ENCODE measurements at regions not wholly inside any gene's neighbourhood (a gene's known extent, or its start where the extent isn't known, plus 50 kb on each side); places are given as distances from the start of the nearest gene placed in this dataset.

DNA sequence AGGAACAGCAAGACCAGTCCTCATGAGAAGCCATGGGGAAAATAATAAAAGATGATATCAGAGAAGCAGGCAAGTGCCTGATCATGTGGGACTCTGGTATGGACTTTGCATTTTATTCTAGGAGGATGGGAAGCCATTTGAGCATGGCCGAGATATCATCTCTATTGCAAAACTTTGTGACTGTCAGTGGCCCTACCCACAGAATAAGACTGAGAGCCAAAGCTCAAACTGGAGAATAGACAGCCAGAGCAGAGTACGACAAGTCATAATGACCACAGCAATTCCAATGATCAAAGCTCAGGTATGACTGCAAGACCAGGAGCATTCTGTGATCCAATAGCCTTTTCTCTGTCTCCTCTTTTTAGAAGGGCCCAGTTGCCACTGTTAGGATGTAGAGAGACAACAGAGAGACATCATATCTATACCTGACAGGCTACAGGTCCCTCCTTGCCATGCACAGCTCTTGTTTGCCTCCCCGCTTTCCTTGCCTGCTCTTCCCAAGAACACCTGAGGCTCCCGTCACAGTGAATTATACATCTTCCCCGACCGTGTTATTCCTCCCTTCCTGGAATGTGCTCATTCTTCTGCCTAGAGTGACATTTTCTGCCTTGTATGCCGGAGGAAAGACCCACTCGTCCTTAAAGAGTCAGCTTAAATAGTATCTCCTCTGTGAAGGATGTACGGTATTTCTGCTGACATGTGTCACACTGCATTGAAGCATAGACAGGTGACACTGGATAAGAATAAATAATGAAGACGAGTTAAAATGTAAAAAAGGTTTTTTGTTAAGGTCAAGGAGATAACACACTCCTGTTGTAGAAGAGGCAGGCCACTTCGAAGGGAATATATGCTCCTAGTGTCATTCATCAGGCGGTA, 248.7 kb upstream of the MAP3K1 start:
- no peak for TF ChIP-seq CTCF (IDR thresholded peaks at IDR 0.05; ENCODE audit: extremely low read depth, insufficient read depth, missing control alignments)
- in situ Hi-C loops (cut with MboI; ENCODE audit: low pct_unique_long_range_greater_than_20kb, low sequenced_read_pairs, unreplicated experiment) = no loop called here
- DNase-seq (ENCODE audit: low spot score) = no peak

DNA sequence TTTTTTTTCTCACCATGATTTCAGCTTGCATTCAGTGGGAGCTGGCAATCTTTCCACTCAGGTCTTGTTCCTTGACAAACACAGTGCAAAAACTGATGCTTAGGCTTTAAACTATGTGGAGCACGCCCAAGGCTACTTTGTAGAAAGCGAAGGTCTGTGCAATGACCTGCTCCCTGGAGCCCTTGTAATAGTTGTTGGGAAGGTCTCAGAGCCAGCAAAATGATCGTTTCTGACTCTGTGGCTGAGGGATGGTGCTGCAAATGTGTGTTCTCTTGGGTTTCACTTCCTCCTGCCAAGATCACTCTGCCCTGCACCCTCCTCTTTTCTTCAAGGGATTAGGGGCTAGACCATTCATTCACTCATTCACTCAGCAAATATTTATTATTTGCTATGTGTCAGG, 249.7 kb upstream of the MAP3K1 start:
- DNase-seq (ENCODE audit: low spot score) = no peak
- TF ChIP-seq CTCF (IDR thresholded peaks at IDR 0.05; ENCODE audit: extremely low read depth, insufficient read depth, missing control alignments) = no peak
- in situ Hi-C loops (cut with MboI; ENCODE audit: low pct_unique_long_range_greater_than_20kb, low sequenced_read_pairs, unreplicated experiment) = no loop called here

- DNase-seq (ENCODE audit: low spot score) = no peak
- no peak for TF ChIP-seq CTCF (IDR thresholded peaks at IDR 0.05; ENCODE audit: extremely low read depth, insufficient read depth, missing control alignments)
- in situ Hi-C loops (cut with MboI; ENCODE audit: low pct_unique_long_range_greater_than_20kb, low sequenced_read_pairs, unreplicated experiment) = no loop called here
These were observed 250.1 kb upstream of the MAP3K1 start for GRCh38 chr5:56565283-56565615.

DNA sequence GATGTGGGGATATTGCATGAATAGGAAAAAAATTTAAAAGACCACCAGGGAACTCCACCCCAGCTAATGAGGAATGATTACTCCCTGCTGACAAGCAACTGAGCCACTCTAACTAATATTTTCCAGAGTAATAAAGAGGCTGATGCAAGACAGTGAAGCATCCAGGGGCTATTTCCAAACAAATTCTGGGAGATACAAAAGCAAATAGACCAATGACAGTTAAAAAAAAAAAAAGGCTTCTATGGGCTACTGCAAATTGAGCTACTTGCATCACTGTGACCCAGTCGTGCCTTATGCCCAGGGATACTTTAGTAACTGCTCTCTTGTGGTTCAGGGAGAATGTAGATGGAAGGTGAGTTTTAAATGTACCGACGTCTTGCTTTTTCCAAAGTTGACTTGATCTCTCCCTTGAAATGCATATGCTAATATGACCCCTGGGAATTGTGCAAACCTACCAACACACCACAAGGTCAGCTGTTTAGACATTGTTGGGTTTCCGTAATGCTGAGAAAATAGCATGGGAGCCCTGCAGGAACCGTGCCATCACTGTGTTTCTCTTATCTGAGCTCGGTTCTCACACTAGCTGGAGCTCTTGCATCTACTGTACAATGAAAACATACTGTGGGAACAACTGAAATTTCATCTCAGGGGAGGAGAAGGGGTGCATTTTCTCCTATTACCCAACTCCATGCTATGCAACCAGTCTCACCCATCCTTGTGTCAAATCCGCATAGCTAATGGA, 250.6 kb upstream of the MAP3K1 start:
- no peak for DNase-seq (ENCODE audit: low spot score)
- no peak for TF ChIP-seq CTCF (IDR thresholded peaks at IDR 0.05; ENCODE audit: extremely low read depth, insufficient read depth, missing control alignments)
- in situ Hi-C loops (cut with MboI; ENCODE audit: low pct_unique_long_range_greater_than_20kb, low sequenced_read_pairs, unreplicated experiment) = no loop called here

DNA sequence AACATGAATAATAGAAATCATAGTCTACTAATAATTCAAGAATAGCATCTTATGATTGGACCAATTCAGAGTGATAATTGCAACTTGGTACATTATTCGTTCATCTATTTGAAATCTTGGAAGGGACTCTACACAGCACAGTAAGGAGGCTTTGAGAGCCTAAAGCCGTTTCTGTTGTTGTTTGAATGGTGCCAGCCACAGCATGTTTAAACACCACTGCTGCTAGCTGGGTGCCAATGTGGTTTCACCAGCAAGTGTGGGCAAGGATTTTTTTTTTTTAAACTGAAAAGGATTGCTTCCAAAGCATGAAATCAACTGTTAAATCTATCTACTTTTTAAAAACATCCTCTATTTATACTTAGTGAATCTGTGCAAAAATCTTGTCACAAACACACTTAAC, 253.9 kb upstream of the MAP3K1 start:
- in situ Hi-C loops (cut with MboI; ENCODE audit: low pct_unique_long_range_greater_than_20kb, low sequenced_read_pairs, unreplicated experiment) = no loop called here
- no peak for TF ChIP-seq CTCF (IDR thresholded peaks at IDR 0.05; ENCODE audit: extremely low read depth, insufficient read depth, missing control alignments)

DNA sequence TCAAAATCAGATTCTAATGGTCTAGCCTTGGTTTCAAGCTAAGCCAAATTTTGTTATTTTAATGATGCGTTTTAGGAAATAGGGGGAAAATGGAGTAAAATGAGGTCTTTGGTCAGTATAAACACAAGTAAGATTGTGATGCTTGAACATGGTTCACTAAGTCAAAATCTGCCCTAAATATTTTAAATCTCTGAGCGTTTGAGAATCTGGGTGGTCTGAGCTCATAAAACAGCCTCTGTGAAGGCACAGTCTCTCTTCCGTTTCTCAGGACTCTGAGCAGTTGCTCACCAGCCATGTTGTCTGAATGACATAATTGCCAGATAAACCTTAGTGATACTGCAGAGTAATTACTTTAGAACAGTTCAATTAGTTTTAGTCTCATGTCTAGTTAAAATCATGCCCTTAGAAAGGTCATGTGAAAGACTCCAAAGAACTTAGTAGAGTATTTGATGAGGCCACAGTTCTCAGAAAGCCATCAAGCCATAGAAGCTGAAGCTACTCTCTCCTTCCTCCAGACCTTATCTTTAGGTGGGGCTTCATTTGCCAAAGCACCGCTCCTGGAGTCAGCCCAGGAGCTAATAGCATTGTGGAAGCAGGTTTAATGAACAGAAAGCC, 257.1 kb upstream of the MAP3K1 start:
- in situ Hi-C loops (cut with MboI; ENCODE audit: low pct_unique_long_range_greater_than_20kb, low sequenced_read_pairs, unreplicated experiment) = no loop called here
- DNase-seq (ENCODE audit: low spot score) = no peak
- no peak for TF ChIP-seq CTCF (IDR thresholded peaks at IDR 0.05; ENCODE audit: extremely low read depth, insufficient read depth, missing control alignments)

More for the DNA sequence above, 253.9 kb upstream of the MAP3K1 start:
- DNase-seq (ENCODE audit: low spot score) = no peak

Data from GM13977 (cell line).